Kasumi-1 (cell line): ENCODE measurements at regions not wholly inside any gene's neighbourhood (a gene's known extent, or its start where the extent isn't known, plus 50 kb on each side); places are given as distances from the start of the nearest gene placed in this dataset.

Source experiments
- DNase-seq, 2 experiments: peaks; one replicate each; lab custom pipeline; 2025; lab: John Stamatoyannopoulos, UW

- DNase-seq = no peak
Measured at GRCh38 chr12:92614502-92614901, 88.3 kb upstream of the PLEKHG7 start.

GRCh38 chr12:92614001-92614400 lies 88.8 kb upstream of the PLEKHG7 start:
- no peak for DNase-seq

DNA sequence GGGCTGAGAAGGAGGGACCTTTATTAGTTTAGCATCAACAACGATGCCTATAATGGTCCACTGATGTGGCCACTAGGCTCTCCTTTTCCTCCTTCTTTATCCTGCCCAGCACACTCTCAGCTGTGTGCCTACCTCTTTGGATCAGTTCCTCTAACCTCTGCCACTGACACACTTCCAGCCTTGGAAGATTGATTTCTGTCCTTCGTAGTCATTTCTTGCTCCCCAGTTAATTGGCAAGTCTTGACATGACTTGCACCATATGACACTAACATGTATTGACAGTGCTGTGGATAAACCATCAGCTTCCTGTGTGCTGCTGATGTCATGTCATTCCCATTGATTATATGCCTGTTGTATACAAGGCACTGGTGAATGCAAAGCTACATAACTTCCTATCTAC lies 90.2 kb upstream of the PLEKHG7 start:
- no peak for DNase-seq

DNA sequence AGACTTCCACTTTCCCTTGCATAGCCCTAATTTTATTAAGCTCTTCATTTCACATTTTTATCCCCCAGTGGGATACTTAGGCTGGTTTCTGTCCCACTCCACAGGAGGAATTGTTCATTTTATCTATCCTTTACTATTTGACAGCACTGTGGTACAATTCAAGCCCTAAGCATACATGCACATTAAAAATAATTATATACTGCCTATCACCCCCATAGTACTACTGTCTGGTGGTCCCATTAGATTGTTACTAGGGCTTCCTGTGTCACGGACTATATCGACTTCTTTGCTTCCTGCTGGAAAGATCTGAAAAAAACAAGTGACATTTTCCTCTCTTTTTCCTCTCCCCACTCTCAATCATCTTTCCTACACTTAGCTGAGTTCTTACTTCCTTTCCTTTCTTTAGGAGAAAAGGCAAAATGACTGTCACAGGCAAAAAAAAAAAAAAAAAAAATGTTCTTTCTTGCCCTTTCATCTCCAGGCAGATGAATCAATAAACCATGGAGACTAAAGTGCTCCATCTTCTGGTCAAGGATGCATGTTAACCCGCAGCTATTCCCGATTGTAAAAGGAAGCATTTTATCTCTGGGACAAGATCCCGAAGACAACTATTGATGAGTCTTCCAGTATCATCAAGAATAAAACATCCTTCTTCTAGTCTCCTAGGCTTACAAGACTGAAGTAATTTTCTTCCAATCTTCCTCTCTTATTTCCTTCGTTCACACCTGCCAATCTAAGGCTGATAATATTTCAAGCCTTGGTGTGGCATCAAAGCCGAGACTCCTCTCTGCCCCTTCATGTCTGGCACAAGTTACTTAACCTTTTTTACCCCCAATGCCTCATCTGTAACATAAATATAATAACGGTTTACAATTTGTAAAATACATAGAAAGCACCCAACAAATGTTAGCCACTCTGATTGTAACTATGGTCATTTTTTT lies 94.4 kb upstream of the PLEKHG7 start:
- DNase-seq = peak in 1 of 2 experiments; percentile 10

- no peak for DNase-seq
Measured at GRCh38 chr12:92606956-92607355, 95.8 kb upstream of the PLEKHG7 start.

DNA sequence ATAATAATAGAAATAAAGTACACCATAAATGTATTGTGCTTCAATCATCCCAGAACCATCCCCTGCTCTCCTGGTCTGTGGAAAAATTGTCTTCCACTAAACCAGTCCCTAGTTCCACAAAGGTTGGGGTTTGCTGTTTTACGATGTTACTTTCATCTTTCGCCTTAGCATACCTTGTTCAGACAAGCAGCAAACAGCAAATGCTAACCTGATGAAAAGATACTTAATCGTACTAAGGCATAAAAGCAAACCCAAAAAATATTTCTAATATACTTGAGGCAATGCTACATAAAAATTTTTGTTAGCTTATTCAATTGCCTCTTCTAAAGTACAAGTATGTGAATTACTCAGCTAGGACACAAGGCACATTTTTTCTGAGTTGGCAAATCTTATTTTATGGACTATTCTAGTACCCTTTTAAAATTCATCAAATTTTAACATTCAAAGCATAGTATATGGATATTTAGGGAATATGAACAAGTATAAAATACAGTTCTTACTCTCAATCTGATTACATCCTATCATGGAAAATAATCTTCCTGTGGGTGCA lies 97.1 kb upstream of the PLEKHG7 start:
- DNase-seq = no peak

- DNase-seq = no peak
Measured at GRCh38 chr12:92604786-92605185, 98.0 kb upstream of the PLEKHG7 start.

DNA sequence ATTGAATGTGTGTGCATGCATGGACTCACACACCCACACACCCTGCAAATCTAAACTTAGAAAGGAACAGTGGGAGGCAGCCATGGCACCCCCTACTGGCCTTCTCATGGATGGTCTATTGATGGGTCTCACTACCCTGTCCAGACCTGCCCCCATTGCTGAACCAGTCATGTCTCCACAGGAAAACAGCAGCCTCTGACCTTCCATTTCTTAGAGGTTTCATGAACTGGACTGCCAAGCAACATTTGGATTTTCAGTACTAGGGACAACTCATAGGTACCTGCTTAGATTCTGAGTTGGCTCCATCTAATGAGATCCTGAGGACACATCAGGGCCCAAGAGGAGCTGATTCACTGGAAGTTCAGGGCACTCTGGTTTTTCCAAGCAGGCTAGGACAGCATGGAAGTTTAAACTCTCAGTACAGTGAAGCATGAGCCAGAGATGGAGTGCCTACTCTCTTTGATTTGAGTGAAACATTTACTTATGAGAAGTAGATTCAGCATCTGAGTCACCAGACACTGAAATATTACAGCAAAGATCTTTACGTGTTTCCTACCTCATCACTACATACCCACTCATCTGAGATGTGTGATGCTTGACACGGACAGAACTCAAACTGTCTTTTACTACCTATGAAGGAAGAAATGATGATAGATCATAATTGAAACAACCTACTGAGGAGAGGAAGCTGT lies 98.9 kb upstream of the PLEKHG7 start:
- DNase-seq = no peak

DNA sequence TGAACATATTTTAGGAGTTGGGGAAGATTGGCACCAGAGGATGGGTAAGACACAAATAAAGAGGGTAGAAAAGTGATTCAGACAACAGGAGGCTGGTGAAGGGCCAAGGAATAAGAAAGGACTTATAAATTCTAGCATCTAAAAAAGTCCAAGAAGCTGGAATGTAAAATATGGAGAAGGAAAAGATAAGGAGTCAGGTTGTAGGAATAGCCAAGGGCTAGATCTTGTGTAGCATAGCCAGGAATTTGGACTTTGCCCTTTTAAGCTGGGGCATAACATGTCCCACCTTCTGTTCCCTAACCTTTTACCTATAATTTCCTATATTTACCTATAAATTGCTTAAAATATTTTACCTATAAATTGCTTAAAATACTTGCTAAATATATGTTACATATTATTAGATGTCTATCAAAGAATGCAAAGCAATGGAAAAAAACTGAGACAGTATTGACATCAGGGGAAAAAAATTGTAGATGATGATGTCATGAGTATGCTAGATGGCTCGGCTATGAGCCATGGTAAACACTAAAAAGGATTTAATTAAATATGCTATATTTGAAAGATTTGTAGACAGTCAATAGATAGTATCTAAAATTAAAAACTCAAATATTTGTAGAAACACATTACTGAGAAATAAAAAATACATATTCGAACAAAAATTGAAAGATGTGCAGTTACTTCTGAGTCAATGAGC lies 99.7 kb upstream of the PLEKHG7 start:
- no peak for DNase-seq

- DNase-seq = no peak
Measured at GRCh38 chr12:92602476-92602875, 100.3 kb upstream of the PLEKHG7 start.

DNA sequence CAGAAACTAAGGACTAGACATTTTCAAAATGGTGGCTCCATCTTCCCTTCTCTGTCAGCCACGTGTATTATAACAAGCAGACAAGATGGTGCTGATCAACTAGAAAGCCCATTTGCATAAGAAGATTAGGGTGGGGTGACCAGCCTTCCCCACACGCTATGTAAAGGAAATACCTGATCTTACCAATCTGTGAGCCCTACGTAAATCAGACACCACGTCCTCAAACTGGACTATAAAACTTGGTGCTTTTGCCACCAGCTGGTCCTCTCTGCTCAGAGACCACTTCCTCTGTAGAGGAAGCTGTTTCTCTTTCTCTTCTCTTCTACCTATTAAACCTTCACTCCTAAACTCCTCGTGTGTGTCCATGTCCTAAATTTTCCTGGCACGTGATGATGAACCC lies 101.1 kb upstream of the PLEKHG7 start:
- DNase-seq = no peak

- DNase-seq = no peak
Measured at GRCh38 chr12:92601176-92601575, 101.6 kb upstream of the PLEKHG7 start.

DNA sequence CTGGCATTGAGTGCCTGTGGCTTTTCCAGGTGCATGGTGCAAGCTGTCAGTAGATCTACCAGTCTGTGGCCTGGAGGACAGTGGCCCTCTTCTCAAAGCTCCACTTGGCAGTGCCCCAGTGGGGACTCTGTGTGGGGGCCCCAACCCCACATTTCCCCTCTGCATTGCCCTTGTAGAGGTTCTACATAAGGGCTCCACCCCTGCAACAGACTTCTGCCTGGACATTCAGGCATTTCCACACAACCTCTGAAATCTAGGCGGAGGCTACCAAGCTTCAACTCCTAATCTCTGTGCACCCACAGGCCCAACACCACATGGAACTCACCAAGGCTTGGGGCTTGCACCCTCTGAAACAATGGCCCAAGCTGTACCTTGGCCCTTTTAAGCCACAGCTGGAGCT lies 102.7 kb upstream of the PLEKHG7 start:
- DNase-seq = no peak

DNA sequence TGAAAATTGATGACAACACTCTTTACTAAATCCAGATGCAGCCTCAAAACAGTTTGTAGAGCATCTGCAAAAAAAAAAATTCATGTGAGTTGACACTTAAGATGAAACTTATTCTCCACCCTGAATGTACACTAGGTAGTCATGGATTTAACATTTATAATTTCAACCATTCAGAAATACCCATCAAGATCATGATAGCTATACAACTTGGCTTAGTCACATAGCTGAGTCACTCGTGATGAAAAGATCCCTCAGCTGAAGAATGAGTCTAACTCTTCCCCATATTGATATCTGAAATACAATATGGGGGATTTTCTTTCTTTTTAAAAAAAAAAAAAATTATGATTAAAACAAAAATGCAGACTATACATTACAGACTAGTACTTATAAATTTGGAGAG lies 104.8 kb upstream of the PLEKHG7 start:
- DNase-seq = no peak

DNA sequence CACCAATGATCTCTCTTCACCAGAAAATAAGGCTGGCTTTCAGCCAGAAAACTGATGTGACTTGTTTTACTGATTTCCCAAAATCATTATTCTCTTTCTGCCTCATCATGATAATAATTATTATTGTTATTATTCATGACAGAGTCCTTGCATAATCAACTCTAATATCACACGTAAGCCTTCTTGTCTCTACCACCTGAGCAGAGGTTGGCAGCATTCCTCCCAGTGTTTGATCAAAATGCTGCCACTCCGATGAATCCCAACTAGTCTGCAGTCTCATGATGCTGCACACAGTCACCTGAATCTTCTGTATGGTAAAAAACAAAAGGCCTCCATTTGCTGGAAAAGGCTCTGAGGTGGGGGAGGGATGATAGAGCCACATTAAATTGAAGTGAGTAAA lies 105.7 kb upstream of the PLEKHG7 start:
- no peak for DNase-seq

GRCh38 chr12:92596383-92596782 lies 106.4 kb upstream of the PLEKHG7 start:
- no peak for DNase-seq

GRCh38 chr12:92595663-92596062 lies 107.1 kb upstream of the PLEKHG7 start:
- no peak for DNase-seq

GRCh38 chr12:92593734-92594402 lies 108.9 kb upstream of the PLEKHG7 start:
- DNase-seq = peak; percentile 96 to 98

GRCh38 chr12:92585115-92585727 lies 117.6 kb upstream of the PLEKHG7 start:
- DNase-seq = no peak

- no peak for DNase-seq
Measured at GRCh38 chr12:92583910-92584309, 118.9 kb upstream of the PLEKHG7 start.

DNA sequence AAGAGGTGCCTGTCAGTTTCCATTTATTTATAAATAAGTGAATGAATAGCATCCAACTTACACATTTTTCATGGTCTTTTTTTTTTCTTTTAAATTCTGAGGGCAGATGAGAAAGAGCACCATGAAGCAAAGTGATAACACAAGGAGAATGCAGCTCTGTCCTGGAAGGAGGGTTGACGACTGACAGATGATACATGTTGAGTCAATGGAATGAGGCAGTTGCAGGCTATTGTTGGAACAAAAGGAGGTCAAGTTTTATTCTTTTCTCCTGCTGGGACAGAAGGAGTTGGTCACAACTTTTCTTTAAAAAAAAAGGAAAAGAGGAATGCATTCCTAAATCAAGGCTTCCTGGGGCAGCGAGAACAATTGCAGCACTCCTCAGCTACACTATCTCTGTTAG lies 119.9 kb upstream of the PLEKHG7 start:
- no peak for DNase-seq
